ENCODE measurements at regions not wholly inside any gene's neighbourhood (a gene's known extent, or its start where the extent isn't known, plus 50 kb on each side); places are given as distances from the start of the nearest gene placed in this dataset.

GRCh38 chr9:7403028-7403389 is 396.6 kb downstream of the DMAC1 start:
- DNase-seq: no peak
- Histone ChIP-seq H3K27me3 (ENCODE audit: insufficient read depth, low read depth, severe bottlenecking) (no peaks in the 10 kb centered on the region), H3K4me3 (ENCODE audit: low read depth, low read length) (no peak overlapping the region), H3K27ac (no peak overlapping the region), H3K36me3 (no peaks in the 10 kb centered on the region), H3K9me3 (ENCODE audit: severe bottlenecking) (no peaks in the 10 kb centered on the region)
- TF ChIP-seq, protein P1, sequence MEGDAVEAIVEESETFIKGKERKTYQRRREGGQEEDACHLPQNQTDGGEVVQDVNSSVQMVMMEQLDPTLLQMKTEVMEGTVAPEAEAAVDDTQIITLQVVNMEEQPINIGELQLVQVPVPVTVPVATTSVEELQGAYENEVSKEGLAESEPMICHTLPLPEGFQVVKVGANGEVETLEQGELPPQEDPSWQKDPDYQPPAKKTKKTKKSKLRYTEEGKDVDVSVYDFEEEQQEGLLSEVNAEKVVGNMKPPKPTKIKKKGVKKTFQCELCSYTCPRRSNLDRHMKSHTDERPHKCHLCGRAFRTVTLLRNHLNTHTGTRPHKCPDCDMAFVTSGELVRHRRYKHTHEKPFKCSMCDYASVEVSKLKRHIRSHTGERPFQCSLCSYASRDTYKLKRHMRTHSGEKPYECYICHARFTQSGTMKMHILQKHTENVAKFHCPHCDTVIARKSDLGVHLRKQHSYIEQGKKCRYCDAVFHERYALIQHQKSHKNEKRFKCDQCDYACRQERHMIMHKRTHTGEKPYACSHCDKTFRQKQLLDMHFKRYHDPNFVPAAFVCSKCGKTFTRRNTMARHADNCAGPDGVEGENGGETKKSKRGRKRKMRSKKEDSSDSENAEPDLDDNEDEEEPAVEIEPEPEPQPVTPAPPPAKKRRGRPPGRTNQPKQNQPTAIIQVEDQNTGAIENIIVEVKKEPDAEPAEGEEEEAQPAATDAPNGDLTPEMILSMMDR (IDR thresholded peaks at IDR 0.05; ENCODE audit: low read depth, low read length): no peak

DNA sequence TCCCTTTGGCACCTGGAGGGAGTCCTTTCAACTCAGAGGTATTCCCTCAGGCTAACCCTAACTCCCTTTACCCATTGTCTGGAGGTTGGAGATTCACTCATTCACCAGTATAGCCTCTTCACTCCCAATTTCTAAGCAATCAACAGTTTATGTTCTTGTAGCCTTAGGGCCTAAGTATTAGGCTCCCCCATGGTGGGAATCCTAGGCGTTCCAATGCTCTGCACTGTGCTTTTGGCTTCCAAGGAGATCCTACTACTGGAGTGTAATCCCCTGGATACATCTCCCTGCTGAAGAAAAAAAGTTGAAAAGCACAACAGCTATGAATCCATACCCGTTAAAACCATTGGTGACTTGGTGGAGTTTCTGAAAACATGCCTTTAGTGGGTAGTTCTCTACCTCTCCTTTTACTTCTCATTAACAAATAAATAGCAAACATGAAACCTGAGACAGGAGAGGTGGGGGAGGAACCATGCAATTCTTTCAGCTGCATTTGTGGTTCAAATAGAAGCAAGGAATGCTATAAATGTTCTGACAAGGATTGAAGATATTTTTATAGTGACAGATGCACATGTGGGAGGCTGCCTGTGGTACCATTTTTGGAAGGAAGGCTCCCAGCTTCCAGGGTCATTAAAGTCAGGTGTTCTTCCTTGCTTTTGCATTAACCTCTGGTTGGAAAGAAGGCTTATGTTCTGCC is 397.1 kb downstream of the DMAC1 start:
- no peak overlapping the region for H3K4me3 ChIP-seq (ENCODE audit: low read depth, low read length)
- H3K27ac ChIP-seq: no peak overlapping the region
- TF ChIP-seq, protein P1 (IDR thresholded peaks at IDR 0.05; ENCODE audit: low read depth, low read length): no peak
- H3K9me3 ChIP-seq (ENCODE audit: severe bottlenecking): no peaks in the 10 kb centered on the region
- no peaks in the 10 kb centered on the region for H3K36me3 ChIP-seq
- DNase-seq: no peak
- no peaks in the 10 kb centered on the region for H3K27me3 ChIP-seq (ENCODE audit: insufficient read depth, low read depth, severe bottlenecking)

- no peaks in the 10 kb centered on the region for H3K36me3 ChIP-seq
- H3K27ac ChIP-seq: no peak overlapping the region
- no peaks in the 10 kb centered on the region for H3K9me3 ChIP-seq (ENCODE audit: severe bottlenecking)
- TF ChIP-seq, protein P1 (IDR thresholded peaks at IDR 0.05; ENCODE audit: low read depth, low read length): no peak
- H3K27me3 ChIP-seq (ENCODE audit: insufficient read depth, low read depth, severe bottlenecking): no peaks in the 10 kb centered on the region
- no peak overlapping the region for H3K4me3 ChIP-seq (ENCODE audit: low read depth, low read length)
- no peak for DNase-seq
Measured at GRCh38 chr9:7401116-7401515, 398.5 kb downstream of the DMAC1 start.

DNA sequence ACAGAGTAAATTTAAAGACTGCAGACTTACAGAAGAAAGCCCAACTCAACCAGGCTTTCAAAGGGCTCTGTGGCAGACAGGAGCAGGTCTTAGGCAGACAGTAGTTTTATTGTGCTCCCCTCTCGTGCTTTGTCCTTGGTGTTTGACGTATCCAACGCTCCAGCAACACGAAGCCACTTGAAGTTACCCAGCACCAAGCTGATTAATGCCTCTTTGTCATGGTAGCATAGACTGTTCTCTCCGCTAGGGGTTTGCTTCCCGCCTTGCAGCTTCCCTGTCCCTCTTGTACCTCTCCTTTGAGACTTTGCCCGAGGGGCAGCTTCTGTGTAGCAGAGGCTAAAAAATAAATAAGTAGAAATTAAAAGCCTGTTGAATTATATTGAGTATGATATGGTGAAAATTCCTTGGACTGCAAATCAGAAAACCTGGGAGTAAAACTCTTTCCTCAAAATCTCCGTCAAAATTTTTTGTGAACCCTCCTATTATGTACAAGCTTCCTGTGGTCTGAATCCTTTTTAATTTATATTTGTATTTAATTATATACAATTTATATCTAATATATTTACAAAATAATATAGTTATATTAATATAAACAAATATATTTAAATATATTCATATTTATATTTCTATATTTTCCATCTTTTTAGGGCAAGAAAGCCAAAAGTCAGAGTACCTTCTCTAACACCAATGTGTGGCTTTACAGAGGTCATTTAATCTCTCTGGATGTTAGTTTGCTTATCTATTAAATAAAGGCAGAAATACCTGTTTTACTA is 405.4 kb downstream of the DMAC1 start:
- H3K9me3 ChIP-seq (ENCODE audit: severe bottlenecking): no peaks in the 10 kb centered on the region
- no peak overlapping the region for H3K27ac ChIP-seq
- no peaks in the 10 kb centered on the region for H3K36me3 ChIP-seq
- TF ChIP-seq, protein P1 (IDR thresholded peaks at IDR 0.05; ENCODE audit: low read depth, low read length): no peak
- no peaks in the 10 kb centered on the region for H3K27me3 ChIP-seq (ENCODE audit: insufficient read depth, low read depth, severe bottlenecking)
- DNase-seq: no peak
- no peak overlapping the region for H3K4me3 ChIP-seq (ENCODE audit: low read depth, low read length)

GRCh38 chr9:7392148-7392547 is 407.4 kb downstream of the DMAC1 start:
- H3K27ac ChIP-seq: no peak overlapping the region
- no peaks in the 10 kb centered on the region for H3K27me3 ChIP-seq (ENCODE audit: insufficient read depth, low read depth, severe bottlenecking)
- H3K9me3 ChIP-seq (ENCODE audit: severe bottlenecking): no peaks in the 10 kb centered on the region
- H3K4me3 ChIP-seq (ENCODE audit: low read depth, low read length): no peak overlapping the region
- TF ChIP-seq, protein P1 (IDR thresholded peaks at IDR 0.05; ENCODE audit: low read depth, low read length): no peak
- no peaks in the 10 kb centered on the region for H3K36me3 ChIP-seq
- no peak for DNase-seq

Measured in WERI-Rb-1 (cell line).